Heart right ventricle (tissue), 16 donors: ENCODE measurements at regions not wholly inside any gene's neighbourhood (a gene's known extent, or its start where the extent isn't known, plus 50 kb on each side); places are given as distances from the start of the nearest gene placed in this dataset.
"Not testable (repeated sequence)": the region's sequence is repeated elsewhere in the genome, so short reads cannot be mapped to it uniquely, and the experiment has no call there.

ENCODE experiments used
- ATAC-seq, 8 donors: fragments of 200-7000 bp; cut with Tn5 transposase; one replicate each; pipeline ENCODE4 v1.9.1; 2020; ENCODE audit warnings: mild to moderate bottlenecking in 8 of 8, moderate library complexity in 8 of 8, moderate number of reproducible peaks in 1 of 8
- DNase-seq, 2 donors: peaks; one replicate each; pipeline ENCODE4 v3.0.0-alpha.2; 2020
- H3K27ac ChIP-seq, 10 donors: fragments of 200-600 bp; sonication (generic) in 2 of 10; one replicate each; pipeline versions ENCODE4 v1.5.0 to v1.8.0; 2020 to 2022; ENCODE audit warnings: mild to moderate bottlenecking in 3 of 10
- H3K27me3 ChIP-seq, 7 donors: fragments of 200-600 bp; one replicate each; pipeline ENCODE4 v1.8.0; 2021 to 2022; ENCODE audit warnings: mild to moderate bottlenecking in 2 of 7
- H3K36me3 ChIP-seq, 9 donors: fragments of 200-600 bp; sonication (generic) in 1 of 9; one replicate each; pipeline versions ENCODE4 v1.5.0 to v1.8.0; 2020 to 2022; ENCODE audit warnings: mild to moderate bottlenecking in 2 of 9
- H3K4me1 ChIP-seq, 9 donors: fragments of 200-600 bp; sonication (generic) in 1 of 9; one replicate each; pipeline versions ENCODE4 v1.5.0 to v1.8.0; 2020 to 2022; ENCODE audit warnings: mild to moderate bottlenecking in 4 of 9
- H3K4me3 ChIP-seq, 10 donors: fragments of 200-600 bp; sonication (generic) in 2 of 10; one replicate each; pipeline versions ENCODE4 v1.5.0 to v1.8.0; 2020 to 2022; ENCODE audit warnings: mild to moderate bottlenecking in 7 of 10, moderate library complexity in 2 of 10
- H3K9me3 ChIP-seq, 11 donors: fragments of 200-600 bp in 10 of 11; sonication (generic) in 2 of 11; one replicate each; pipeline versions ENCODE4 v1.5.0 to v1.8.0; 2013 to 2022; ENCODE audit warnings: mild to moderate bottlenecking in 2 of 11, control low read depth in 1 of 11, moderate library complexity in 1 of 11
- WGBS, 2 donors: extraction: QIAGEN DNeasy Blood & Tissue Kit; methylation state at CpG; one replicate each; pipeline ENCODE4 v1.1.7; 2013; ENCODE audit warnings: inconsistent platforms in 1 of 2; 5-methylcytosine and 5-hydroxymethylcytosine counted together
- intact Hi-C, 10 donors: fragments of 100-400 bp; cut with DNase I; formaldehyde crosslinking; loops; one replicate each; pipeline versions ENCODE4 v1.11.1 to v1.14.2; 2022
- TF ChIP-seq, protein P1 (sequence below), 9 donors: fragments of 200-600 bp; sonication (generic) in 2 of 9; IDR thresholded peaks; one replicate each; pipeline versions ENCODE4 v1.5.0 to v1.8.0; 2021 to 2022; ENCODE audit warnings: antibody characterized with exemption in 9 of 9, mild to moderate bottlenecking in 5 of 9, moderate library complexity in 1 of 9
- donor health status: Arrhythmogenic right ventricular cardiomyopathy.
- donor health status: ischemic (EF 13 %, LVEDD 7.1; RV severe dilation, severe dysfunction).
- donor health status: healthy with polysubstance abuse.
- donor health status: DM: no; HTN: yes; CAD: no.
- donor health status: DM: no; HTN: no; CAD: no.
- donor health status: ischemic (EF 25% LVEDD 6.9; RV normal size, moderate dysfunction).
- donor health status: ischemic (EF 25% LVEDD 5.7; RV mildly dilated, moderate dysfunction).
- donor health status: healthy.
- donor health status: DM: yes; HTN: yes; CAD: no.
- donor health status: Ischemic cardiomyopathy.
- donor health status: ischemic (EF 35%, LVEDD 5.7; RV mildly dilated, moderate dysfunction).
- donor health status: nonischemic (EF 11% LVEDD 7.7; RV severe dilation, severe dysfunction).
- donor health status: DM: yes; HTN: yes; CAD: no.
- donor health status: PGD.
- donor health status: ischemic (EF 29% LVEDD 5.4; RV normal size, mild dysfunction).
- donor health status: nonischemic (EF 23%, LVEDD 6.1; RV moderate dilation, normal function).

DNA sequence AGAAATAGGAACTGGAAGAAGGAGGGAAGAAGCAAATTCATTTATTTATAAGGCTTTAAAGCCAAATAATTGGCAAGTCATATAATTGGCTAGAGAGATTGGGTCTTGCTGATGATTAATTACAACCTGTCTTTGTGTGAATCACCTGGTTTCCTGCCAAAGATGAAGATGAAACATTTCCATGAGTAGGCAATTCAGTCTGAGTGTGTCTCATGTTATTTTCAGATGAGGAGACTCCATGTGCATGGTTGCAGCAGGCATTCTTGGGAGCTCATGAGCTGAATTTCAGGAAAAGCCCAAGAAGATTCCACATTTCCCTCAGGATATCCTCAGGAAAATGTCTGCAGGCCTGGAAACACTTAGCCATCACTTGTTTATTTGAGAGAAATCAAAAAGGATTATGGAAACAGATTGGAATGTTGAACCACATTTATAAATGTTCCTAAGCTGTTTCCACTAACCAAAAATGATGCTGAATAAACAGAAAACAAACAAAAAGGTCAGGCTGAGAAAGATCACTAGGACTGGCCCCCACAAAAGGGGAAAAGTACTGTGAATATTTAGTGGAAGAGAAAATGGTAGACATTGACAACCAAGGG is 632.7 kb upstream of the AMELY start:
- Histone ChIP-seq H3K4me1 (no peaks in the 10 kb centered on the region), H3K9me3 (no peaks in the 10 kb centered on the region), H3K27ac (no peak overlapping the region), H3K36me3 (no peaks in the 10 kb centered on the region), H3K4me3 (no peak overlapping the region), H3K27me3 (no peaks in the 10 kb centered on the region)
- ATAC-seq = no peak
- TF ChIP-seq, protein P1, sequence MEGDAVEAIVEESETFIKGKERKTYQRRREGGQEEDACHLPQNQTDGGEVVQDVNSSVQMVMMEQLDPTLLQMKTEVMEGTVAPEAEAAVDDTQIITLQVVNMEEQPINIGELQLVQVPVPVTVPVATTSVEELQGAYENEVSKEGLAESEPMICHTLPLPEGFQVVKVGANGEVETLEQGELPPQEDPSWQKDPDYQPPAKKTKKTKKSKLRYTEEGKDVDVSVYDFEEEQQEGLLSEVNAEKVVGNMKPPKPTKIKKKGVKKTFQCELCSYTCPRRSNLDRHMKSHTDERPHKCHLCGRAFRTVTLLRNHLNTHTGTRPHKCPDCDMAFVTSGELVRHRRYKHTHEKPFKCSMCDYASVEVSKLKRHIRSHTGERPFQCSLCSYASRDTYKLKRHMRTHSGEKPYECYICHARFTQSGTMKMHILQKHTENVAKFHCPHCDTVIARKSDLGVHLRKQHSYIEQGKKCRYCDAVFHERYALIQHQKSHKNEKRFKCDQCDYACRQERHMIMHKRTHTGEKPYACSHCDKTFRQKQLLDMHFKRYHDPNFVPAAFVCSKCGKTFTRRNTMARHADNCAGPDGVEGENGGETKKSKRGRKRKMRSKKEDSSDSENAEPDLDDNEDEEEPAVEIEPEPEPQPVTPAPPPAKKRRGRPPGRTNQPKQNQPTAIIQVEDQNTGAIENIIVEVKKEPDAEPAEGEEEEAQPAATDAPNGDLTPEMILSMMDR (IDR thresholded peaks at IDR 0.05) = no peak
- intact Hi-C loops = no loop called here
- no peak for DNase-seq

DNA sequence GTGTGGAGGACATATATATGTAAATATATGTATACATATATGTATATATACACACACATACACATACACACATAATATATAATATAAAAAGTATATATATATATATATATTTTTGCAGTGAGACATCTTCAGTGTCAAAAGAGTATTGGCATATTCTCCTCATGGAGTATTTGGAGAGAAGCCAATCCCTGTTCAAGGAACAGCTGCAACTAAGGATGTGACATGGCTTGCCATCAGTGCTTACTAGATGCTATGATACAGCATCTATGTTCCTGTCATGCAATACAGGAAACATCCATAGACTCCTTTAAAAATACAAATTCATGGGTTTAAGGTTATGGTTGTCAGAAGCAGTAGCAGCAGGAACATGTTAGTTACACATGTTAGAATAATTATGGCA is 632.0 kb upstream of the AMELY start:
- TF ChIP-seq, protein P1 (IDR thresholded peaks at IDR 0.05) = no peak
- H3K9me3 ChIP-seq = no peaks in the 10 kb centered on the region

DNA sequence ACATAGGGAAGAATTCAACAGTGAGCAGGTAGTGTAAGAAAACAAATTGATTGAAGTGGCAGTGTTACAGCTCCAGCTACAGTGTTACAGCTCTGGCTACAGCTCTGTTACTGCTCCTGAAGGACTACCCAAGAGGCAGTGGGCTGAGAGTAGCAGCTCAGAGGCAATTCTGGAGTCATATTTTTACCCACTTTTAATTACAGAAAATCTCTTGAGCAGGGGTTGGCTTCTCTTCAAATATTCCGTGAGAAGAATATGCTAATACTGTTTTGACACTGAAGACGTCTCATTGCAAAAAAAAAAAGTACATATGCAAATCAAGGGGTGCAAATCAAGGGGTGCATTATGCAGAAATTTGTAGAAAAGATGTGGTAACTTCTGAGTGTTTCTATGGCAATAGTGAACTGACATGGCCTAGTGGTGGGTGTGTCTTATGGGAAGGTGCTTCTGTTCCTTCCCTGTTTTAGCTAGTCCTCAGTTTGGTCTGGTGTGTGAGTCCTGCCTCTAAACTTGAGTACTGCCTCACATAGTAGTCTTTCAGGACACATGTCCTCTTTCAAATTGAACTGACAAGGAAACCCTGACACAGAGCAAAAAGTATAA is 630.8 kb upstream of the AMELY start:
- no peak overlapping the region for H3K27ac ChIP-seq
- no peak overlapping the region for H3K4me3 ChIP-seq
- 73 to 77% methylated on average over 2 of the region's 2 CpGs for WGBS, 2 donors
- TF ChIP-seq, protein P1 (IDR thresholded peaks at IDR 0.05) = no peak
- DNase-seq (no peak), ATAC-seq (no peak)
- no peaks in the 10 kb centered on the region for H3K27me3 ChIP-seq
- intact Hi-C loops = no loop called here
- no peaks in the 10 kb centered on the region for H3K4me1 ChIP-seq
- H3K9me3 ChIP-seq = no peaks in the 10 kb centered on the region
- no peaks in the 10 kb centered on the region for H3K36me3 ChIP-seq

More for the DNA sequence above, 632.0 kb upstream of the AMELY start:
- DNase-seq (no peak), ATAC-seq (no peak)
- intact Hi-C loops = no loop called here
- Histone ChIP-seq H3K27me3 (no peaks in the 10 kb centered on the region), H3K4me1 (no peaks in the 10 kb centered on the region), H3K4me3 (no peak overlapping the region), H3K36me3 (no peaks in the 10 kb centered on the region), H3K27ac (no peak overlapping the region)

DNA sequence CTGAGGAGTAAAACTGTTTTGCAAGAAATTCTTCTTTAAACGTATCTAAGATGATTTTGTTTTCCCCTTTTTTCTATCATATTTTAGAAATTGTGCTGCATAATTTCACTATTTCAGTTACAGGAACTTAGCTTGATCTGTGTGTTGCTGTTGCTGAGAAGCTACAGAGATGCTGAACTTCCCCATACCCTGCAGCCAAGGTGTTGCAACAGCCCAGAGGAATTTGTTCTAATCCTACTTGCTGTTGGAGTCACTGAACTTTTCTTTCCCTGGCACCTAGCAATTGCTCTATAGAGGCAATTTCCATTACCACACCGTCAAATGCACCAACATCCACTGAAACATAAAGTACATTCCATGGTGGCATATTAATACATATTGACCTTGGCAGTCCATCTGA is 617.8 kb upstream of the AMELY start:
- 67 to 82% methylated on average over 2 of the region's 2 CpGs for WGBS, 2 donors
- H3K27ac ChIP-seq = no peak overlapping the region
- DNase-seq = no peak
- TF ChIP-seq, protein P1 (IDR thresholded peaks at IDR 0.05) = no peak
- H3K27me3 ChIP-seq = no peaks in the 10 kb centered on the region
- no peaks in the 10 kb centered on the region for H3K4me1 ChIP-seq
- H3K36me3 ChIP-seq = no peaks in the 10 kb centered on the region
- intact Hi-C loops = no loop called here
- no peaks in the 10 kb centered on the region for H3K9me3 ChIP-seq
- ATAC-seq = no peak
- no peak overlapping the region for H3K4me3 ChIP-seq

DNA sequence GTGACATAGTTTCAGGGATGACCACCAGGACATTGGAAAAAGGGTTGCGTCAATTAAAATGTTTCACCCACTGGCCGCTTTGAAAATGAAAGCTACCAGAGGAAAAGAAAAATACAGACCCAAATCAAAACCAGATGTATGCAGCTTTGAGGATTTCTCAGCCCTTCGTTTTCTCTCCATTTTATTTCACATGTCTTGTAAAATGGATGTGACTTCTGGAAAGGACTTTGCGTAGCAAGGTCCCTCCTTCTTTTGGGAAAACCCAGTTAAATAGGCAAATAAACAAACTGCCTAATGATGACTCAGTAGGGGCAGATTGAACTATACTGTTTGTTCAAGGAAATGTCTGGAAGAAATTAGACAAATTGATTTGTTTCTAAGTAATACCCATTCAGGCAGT is 616.0 kb upstream of the AMELY start:
- H3K9me3 ChIP-seq, H3K27ac ChIP-seq, H3K4me3 ChIP-seq, intact Hi-C loops, H3K27me3 ChIP-seq, H3K4me1 ChIP-seq, ATAC-seq, DNase-seq, H3K36me3 ChIP-seq: not testable (repeated sequence)
- 85 to 87% methylated on average over 4 of the region's 4 CpGs for WGBS, 2 donors
